ENCODE measurements at regions not wholly inside any gene's neighbourhood (a gene's known extent, or its start where the extent isn't known, plus 50 kb on each side); places are given as distances from the start of the nearest gene placed in this dataset.

GRCh38 chr6:130526466-130526865 lies 160.6 kb downstream of the TMEM200A start:
- Histone ChIP-seq H3K4me1 (no peaks in the 10 kb centered on the region), H3K27ac (no peak overlapping the region), H3K9me3 (no peaks in the 10 kb centered on the region), H3K36me3 (no peaks in the 10 kb centered on the region), H3K27me3 (no peaks in the 10 kb centered on the region), H3K4me3 (replicated peaks in 1 of 3) (no peak overlapping the region)
- 40 to 51% methylated on average over 3 of the region's 3 CpGs for WGBS, 2 donors
- no peak for DNase-seq
- intact Hi-C loops (cut with DNase I), result no loop called here
- TF ChIP-seq POLR2A (IDR thresholded peaks at IDR 0.05) (no peak), CTCF (IDR thresholded peaks at IDR 0.05) (no peak)

GRCh38 chr6:130527173-130527572 lies 161.4 kb downstream of the TMEM200A start:
- H3K27ac ChIP-seq, result no peak overlapping the region
- H3K4me1 ChIP-seq, result no peaks in the 10 kb centered on the region
- H3K27me3 ChIP-seq, result no peaks in the 10 kb centered on the region
- WGBS, 2 donors, result 38 to 54% methylated on average over 1 of the region's 1 CpG
- H3K9me3 ChIP-seq, result no peaks in the 10 kb centered on the region
- no peak for DNase-seq
- no peaks in the 10 kb centered on the region for H3K36me3 ChIP-seq
- H3K4me3 ChIP-seq (replicated peaks in 1 of 3), result no peak overlapping the region
- no peak for TF ChIP-seq POLR2A (IDR thresholded peaks at IDR 0.05)
- TF ChIP-seq CTCF (IDR thresholded peaks at IDR 0.05), result no peak
- intact Hi-C loops (cut with DNase I), result no loop called here

GRCh38 chr6:130529569-130530149 lies 163.8 kb downstream of the TMEM200A start:
- TF ChIP-seq CTCF (IDR thresholded peaks at IDR 0.05) (no peak), POLR2A (IDR thresholded peaks at IDR 0.05) (no peak)
- intact Hi-C loops (cut with DNase I), result no loop called here
- DNase-seq, result no peak

GRCh38 chr6:130534627-130535026 lies 168.8 kb downstream of the TMEM200A start:
- Histone ChIP-seq H3K27me3 (no peaks in the 10 kb centered on the region), H3K27ac (no peak overlapping the region), H3K9me3 (no peaks in the 10 kb centered on the region), H3K4me1 (no peaks in the 10 kb centered on the region), H3K36me3 (no peaks in the 10 kb centered on the region), H3K4me3 (replicated peaks in 1 of 3) (no peak overlapping the region)
- TF ChIP-seq POLR2A (IDR thresholded peaks at IDR 0.05), result no peak
- no peak for TF ChIP-seq CTCF (IDR thresholded peaks at IDR 0.05)
- 78 to 84% methylated on average over 3 of the region's 3 CpGs for WGBS, 2 donors
- no peak for DNase-seq
- intact Hi-C loops (cut with DNase I), result no loop called here

More at GRCh38 chr6:130529569-130530149, 163.8 kb downstream of the TMEM200A start:
- H3K36me3 ChIP-seq, result no peaks in the 10 kb centered on the region
- WGBS, 2 donors, result 84 to 90% methylated on average over 8 of the region's 8 CpGs
- H3K27me3 ChIP-seq, result no peaks in the 10 kb centered on the region
- no peaks in the 10 kb centered on the region for H3K4me1 ChIP-seq
- H3K9me3 ChIP-seq, result no peaks in the 10 kb centered on the region
- no peak overlapping the region for H3K27ac ChIP-seq
- H3K4me3 ChIP-seq (replicated peaks in 1 of 3), result no peak overlapping the region

- Histone ChIP-seq H3K9me3 (no peaks in the 10 kb centered on the region), H3K4me3 (replicated peaks in 1 of 3) (no peak overlapping the region), H3K27ac (no peak overlapping the region), H3K27me3 (no peaks in the 10 kb centered on the region), H3K36me3 (no peaks in the 10 kb centered on the region), H3K4me1 (no peaks in the 10 kb centered on the region)
- no peak for TF ChIP-seq CTCF (IDR thresholded peaks at IDR 0.05)
- no peak for TF ChIP-seq POLR2A (IDR thresholded peaks at IDR 0.05)
- WGBS, 2 donors, result 81 to 97% methylated on average over 2 of the region's 2 CpGs
- intact Hi-C loops (cut with DNase I), result no loop called here
- DNase-seq, result no peak
Observed at GRCh38 chr6:130535242-130535641, 169.4 kb downstream of the TMEM200A start.
